SK-N-SH (cell line): ENCODE measurements at regions not wholly inside any gene's neighbourhood (a gene's known extent, or its start where the extent isn't known, plus 50 kb on each side); places are given as distances from the start of the nearest gene placed in this dataset.

Experiments
- CTCF ChIA-PET: fragments of 300-600, 350-600 bp; formaldehyde crosslinking; extraction: SDS; loops from one replicate; lab custom pipeline; 2021; lab: Yijun Ruan, JAX
- POLR2A ChIA-PET: fragments of 350-600 bp; sonication (Branson Sonifier 250); formaldehyde crosslinking; extraction: SDS; loops from one replicate; lab custom pipeline; 2020; ENCODE audit warnings: antibody characterized with exemption, inconsistent platforms; lab: Yijun Ruan, JAX
- DNase-seq: peaks from one replicate; pipeline ENCODE4 v3.0.0; 2012
- H2AFZ ChIP-seq: fragments of 200-600 bp; sonication (generic); 2 replicates; pipeline ENCODE4 v1.8.1; 2016; ENCODE audit warnings: antibody characterized with exemption, mild to moderate bottlenecking, low read depth
- H3F3A ChIP-seq: fragments of 200-600 bp; sonication (generic); replicated peaks from 2 replicates; pipeline ENCODE3; 2016; ENCODE audit warnings: antibody characterized with exemption, mild to moderate bottlenecking; ENCODE audit not compliant: insufficient read depth
- H3K27ac ChIP-seq, 2 experiments: fragments of 200-500 bp in 1 of 2; fragments of 200-600 bp in 1 of 2; sonication (Bioruptor generic) in 1 of 2; sonication (generic), shearing (Covaris generic) in 1 of 2; 2 replicates each; pipeline versions ENCODE4 v1.5.1 to v1.6.1; 2014 to 2016; ENCODE audit warnings: low read depth in 2 of 2, inconsistent platforms in 1 of 2, low read length in 1 of 2, mild to moderate bottlenecking in 1 of 2, mixed read lengths in 1 of 2
- H3K27me3 ChIP-seq: fragments of 200-600 bp; sonication (generic), shearing (Covaris generic); 2 replicates; pipeline ENCODE4 v1.6.1; 2016; ENCODE audit warnings: mixed run types; ENCODE audit not compliant: insufficient read depth
- H3K36me3 ChIP-seq, 2 experiments: fragments of 200-500 bp in 1 of 2; fragments of 200-600 bp in 1 of 2; sonication (Bioruptor generic) in 1 of 2; sonication (generic) in 1 of 2; replicated peaks in 1 of 2; 2 replicates each; pipeline versions ENCODE3 to v1.5.1; 2014 to 2016; ENCODE audit warnings: low read length in 1 of 2, mild to moderate bottlenecking in 1 of 2; ENCODE audit not compliant: insufficient read depth in 2 of 2, control insufficient read depth in 1 of 2
- H3K4me1 ChIP-seq, 2 experiments: fragments of 200-500 bp in 1 of 2; fragments of 200-600 bp in 1 of 2; sonication (Bioruptor generic) in 1 of 2; sonication (generic), shearing (Covaris generic) in 1 of 2; 2 replicates each; pipeline versions ENCODE4 v1.5.1 to v1.6.1; 2014 to 2016; ENCODE audit warnings: low read depth in 1 of 2, low read length in 1 of 2, mixed run types in 1 of 2; ENCODE audit not compliant: insufficient read depth in 2 of 2, control insufficient read depth in 1 of 2
- H3K4me2 ChIP-seq: fragments of 200-600 bp; sonication (generic), shearing (Covaris generic); 2 replicates; pipeline ENCODE4 v1.6.1; 2017; ENCODE audit warnings: mixed run types
- H3K4me3 ChIP-seq, 2 experiments: fragments of 200-500 bp in 1 of 2; fragments of 200-600 bp in 1 of 2; sonication (Bioruptor generic) in 1 of 2; sonication (generic), shearing (Covaris generic) in 1 of 2; 2 replicates each; pipeline versions ENCODE4 v1.5.1 to v1.8.1; 2014 to 2016; ENCODE audit warnings: low read depth in 2 of 2, inconsistent platforms in 1 of 2, low read length in 1 of 2, mild to moderate bottlenecking in 1 of 2, mixed read lengths in 1 of 2, moderate library complexity in 1 of 2
- H3K79me2 ChIP-seq: fragments of 200-600 bp; sonication (generic); 2 replicates; pipeline ENCODE4 v1.8.1; 2017; ENCODE audit warnings: mild to moderate bottlenecking; ENCODE audit not compliant: insufficient read depth
- H3K9ac ChIP-seq: fragments of 200-600 bp; sonication (generic); 2 replicates; pipeline ENCODE4 v1.6.1; 2017; ENCODE audit warnings: mixed run types
- H3K9me2 ChIP-seq: fragments of 200-600 bp; sonication (generic); 2 replicates; pipeline ENCODE4 v1.6.1; 2017; ENCODE audit warnings: mixed run types
- H3K9me3 ChIP-seq: fragments of 200-600 bp; sonication (generic); 2 replicates; pipeline ENCODE4 v1.6.1; 2017; ENCODE audit warnings: mixed run types, mild to moderate bottlenecking, moderate library complexity
- H4K20me1 ChIP-seq: fragments of 200-600 bp; sonication (generic); 2 replicates; pipeline ENCODE4 v1.6.1; 2017; ENCODE audit warnings: mild to moderate bottlenecking, mixed run types; ENCODE audit not compliant: insufficient read depth
- EP300 ChIP-seq, 2 experiments: IDR thresholded peaks; 2 replicates each; pipeline versions ENCODE4 v1.4.0 to v1.6.1; 2012; ENCODE audit warnings: borderline replicate concordance in 1 of 2, low read depth in 1 of 2, low read length in 1 of 2
- FOSL2 ChIP-seq: IDR thresholded peaks from 2 replicates; pipeline ENCODE4 v1.4.0; 2012; ENCODE audit warnings: low read depth, mild to moderate bottlenecking, moderate library complexity, borderline replicate concordance
- FOXJ3 ChIP-seq: sonication (generic); formaldehyde crosslinking; IDR thresholded peaks from 2 replicates; pipeline ENCODE4 v1.5.1; 2020; ENCODE audit warnings: mild to moderate bottlenecking, missing genetic modification reagents
- FOXM1 ChIP-seq: IDR thresholded peaks from 2 replicates; pipeline ENCODE4 v1.4.0; 2012; ENCODE audit warnings: low read depth, mild to moderate bottlenecking
- GABPA ChIP-seq: IDR thresholded peaks from 2 replicates; pipeline ENCODE4 v1.4.0; 2012; ENCODE audit warnings: low read depth, mild to moderate bottlenecking
- GATA2 ChIP-seq: sonication (generic); formaldehyde crosslinking; IDR thresholded peaks from 2 replicates; pipeline ENCODE4 v1.5.0; 2020; ENCODE audit warnings: mild to moderate bottlenecking, missing genetic modification reagents
- IRF3 ChIP-seq: fragments of 150-350 bp; IDR thresholded peaks from 2 replicates; pipeline ENCODE4 v1.6.1; 2016; ENCODE audit warnings: mild to moderate bottlenecking, low read depth, low read length
- MAX ChIP-seq: IDR thresholded peaks from 2 replicates; pipeline ENCODE4 v1.4.0; 2012; ENCODE audit warnings: low read depth
- MXI1 ChIP-seq: IDR thresholded peaks from 2 replicates; pipeline ENCODE4 v1.6.1; 2012; ENCODE audit warnings: mild to moderate bottlenecking, low read depth, low read length, improper control_type of control experiment
- RCOR1 ChIP-seq: fragments of 150-350 bp; IDR thresholded peaks from 2 replicates; pipeline ENCODE4 v1.6.1; 2017; ENCODE audit warnings: antibody characterized with exemption, low read length
- RFX5 ChIP-seq: IDR thresholded peaks from 2 replicates; pipeline ENCODE4 v1.6.1; 2012; ENCODE audit warnings: mild to moderate bottlenecking, improper control_type of control experiment, low read length
- SMC3 ChIP-seq: IDR thresholded peaks from 2 replicates; pipeline ENCODE4 v1.6.1; 2012; ENCODE audit warnings: low read depth, low read length, improper control_type of control experiment
- TAF1 ChIP-seq: IDR thresholded peaks from 2 replicates; pipeline ENCODE4 v1.6.1; 2012; ENCODE audit warnings: low read depth, mild to moderate bottlenecking, low read length, moderate library complexity, borderline replicate concordance
- YY1 ChIP-seq: IDR thresholded peaks from 2 replicates; pipeline ENCODE4 v1.4.0; 2012; ENCODE audit warnings: low read depth, mild to moderate bottlenecking
- WGBS: methylation state at CpG from one replicate; pipeline ENCODE4 v1.1.6; 2017; ENCODE audit warnings: low lambda C conversion rate; 5-methylcytosine and 5-hydroxymethylcytosine counted together
- TF ChIP-seq, protein P1 (sequence below): IDR thresholded peaks from 2 replicates; pipeline ENCODE4; 2012
- TF ChIP-seq, protein P2 (sequence below): IDR thresholded peaks from 2 replicates; pipeline ENCODE4 v1.6.1; 2012; ENCODE audit warnings: mild to moderate bottlenecking, low read depth, low read length, moderate library complexity

DNA sequence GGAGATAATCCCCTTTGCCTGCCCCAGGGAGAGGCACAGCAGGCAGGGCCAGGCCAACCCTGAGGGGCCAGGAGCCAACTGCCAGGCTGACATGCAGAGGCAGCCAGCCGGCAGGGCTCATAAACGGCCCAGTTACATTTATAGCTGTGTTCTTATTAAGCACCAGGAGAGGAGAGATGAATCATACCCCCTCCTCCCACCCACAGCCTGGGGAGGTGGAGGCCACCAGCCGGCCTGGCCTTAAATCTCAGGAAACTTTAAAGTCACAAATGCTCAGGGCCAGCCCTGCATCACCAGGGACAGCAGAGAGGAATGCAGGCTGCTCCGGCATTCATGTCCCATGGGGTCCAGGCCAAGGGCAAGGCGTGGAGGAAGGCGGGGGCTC is 177.2 kb downstream of the TMEM132E start:
- Histone ChIP-seq H3K27me3 (no peaks in the 10 kb centered on the region), H2AFZ (no peak overlapping the region), H3K9ac (no peak overlapping the region), H4K20me1 (no peaks in the 10 kb centered on the region), H3K79me2 (no peaks in the 10 kb centered on the region), H3K9me2 (no peaks in the 10 kb centered on the region), H3K4me3 (no peak overlapping the region), H3K9me3 (no peaks in the 10 kb centered on the region), H3K27ac (no peak overlapping the region), H3K4me1 (peaks cover 0 to 6% of the 10 kb centered on the region in 2 experiments; a peak in 1 of 4 replicates), H3F3A (no peaks in the 10 kb centered on the region), H3K36me3 (no peaks in the 10 kb centered on the region), H3K4me2 (no peak overlapping the region)
- no peak for TF ChIP-seq RFX5
- TF ChIP-seq, protein P1, sequence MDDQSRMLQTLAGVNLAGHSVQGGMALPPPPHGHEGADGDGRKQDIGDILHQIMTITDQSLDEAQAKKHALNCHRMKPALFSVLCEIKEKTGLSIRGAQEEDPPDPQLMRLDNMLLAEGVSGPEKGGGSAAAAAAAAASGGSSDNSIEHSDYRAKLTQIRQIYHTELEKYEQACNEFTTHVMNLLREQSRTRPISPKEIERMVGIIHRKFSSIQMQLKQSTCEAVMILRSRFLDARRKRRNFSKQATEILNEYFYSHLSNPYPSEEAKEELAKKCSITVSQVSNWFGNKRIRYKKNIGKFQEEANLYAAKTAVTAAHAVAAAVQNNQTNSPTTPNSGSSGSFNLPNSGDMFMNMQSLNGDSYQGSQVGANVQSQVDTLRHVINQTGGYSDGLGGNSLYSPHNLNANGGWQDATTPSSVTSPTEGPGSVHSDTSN: no peak
- no peak for TF ChIP-seq GATA2 (CRISPR knock-in tag)
- no peak for TF ChIP-seq YY1
- TF ChIP-seq TAF1: no peak
- TF ChIP-seq MAX: no peak
- no peak for TF ChIP-seq SMC3
- ChIA-PET CTCF (no interaction called here), POLR2A (no interaction called here)
- WGBS: 57% methylated on average over 3 of the region's 6 CpGs
- no peak for DNase-seq

GRCh38 chr17:34755981-34756636 is 176.7 kb downstream of the TMEM132E start:
- Histone ChIP-seq H3K9me3 (no peaks in the 10 kb centered on the region), H3K36me3 (no peaks in the 10 kb centered on the region), H3K4me1 (peaks cover 0 to 6% of the 10 kb centered on the region in 2 experiments; a peak in 1 of 4 replicates), H2AFZ (no peak overlapping the region), H3K9ac (no peak overlapping the region), H3K27ac (no peak overlapping the region), H3F3A (no peaks in the 10 kb centered on the region), H4K20me1 (no peaks in the 10 kb centered on the region), H3K4me2 (no peak overlapping the region), H3K79me2 (no peaks in the 10 kb centered on the region), H3K27me3 (no peaks in the 10 kb centered on the region), H3K9me2 (no peaks in the 10 kb centered on the region), H3K4me3 (no peak overlapping the region)
- TF ChIP-seq GABPA: no peak
- CTCF ChIA-PET: no interaction called here
- 42% methylated on average over 12 of the region's 12 CpGs for WGBS
- POLR2A ChIA-PET: no interaction called here
- no peak for DNase-seq

GRCh38 chr17:34755371-34755770 is 176.0 kb downstream of the TMEM132E start:
- no peaks in the 10 kb centered on the region for H3K9me2 ChIP-seq
- H3K27ac ChIP-seq: no peak overlapping the region
- no peak overlapping the region for H3K4me2 ChIP-seq
- H3F3A ChIP-seq: no peaks in the 10 kb centered on the region
- no peaks in the 10 kb centered on the region for H3K36me3 ChIP-seq
- H3K9me3 ChIP-seq: no peaks in the 10 kb centered on the region
- no peaks in the 10 kb centered on the region for H4K20me1 ChIP-seq
- no peaks in the 10 kb centered on the region for H3K79me2 ChIP-seq
- CTCF ChIA-PET: no interaction called here
- H3K27me3 ChIP-seq: no peaks in the 10 kb centered on the region
- DNase-seq: no peak
- H3K9ac ChIP-seq: no peak overlapping the region
- H3K4me3 ChIP-seq: no peak overlapping the region
- no peak for TF ChIP-seq FOSL2
- TF ChIP-seq FOXM1: no peak
- TF ChIP-seq IRF3: no peak
- TF ChIP-seq RCOR1: no peak
- TF ChIP-seq, protein P2, sequence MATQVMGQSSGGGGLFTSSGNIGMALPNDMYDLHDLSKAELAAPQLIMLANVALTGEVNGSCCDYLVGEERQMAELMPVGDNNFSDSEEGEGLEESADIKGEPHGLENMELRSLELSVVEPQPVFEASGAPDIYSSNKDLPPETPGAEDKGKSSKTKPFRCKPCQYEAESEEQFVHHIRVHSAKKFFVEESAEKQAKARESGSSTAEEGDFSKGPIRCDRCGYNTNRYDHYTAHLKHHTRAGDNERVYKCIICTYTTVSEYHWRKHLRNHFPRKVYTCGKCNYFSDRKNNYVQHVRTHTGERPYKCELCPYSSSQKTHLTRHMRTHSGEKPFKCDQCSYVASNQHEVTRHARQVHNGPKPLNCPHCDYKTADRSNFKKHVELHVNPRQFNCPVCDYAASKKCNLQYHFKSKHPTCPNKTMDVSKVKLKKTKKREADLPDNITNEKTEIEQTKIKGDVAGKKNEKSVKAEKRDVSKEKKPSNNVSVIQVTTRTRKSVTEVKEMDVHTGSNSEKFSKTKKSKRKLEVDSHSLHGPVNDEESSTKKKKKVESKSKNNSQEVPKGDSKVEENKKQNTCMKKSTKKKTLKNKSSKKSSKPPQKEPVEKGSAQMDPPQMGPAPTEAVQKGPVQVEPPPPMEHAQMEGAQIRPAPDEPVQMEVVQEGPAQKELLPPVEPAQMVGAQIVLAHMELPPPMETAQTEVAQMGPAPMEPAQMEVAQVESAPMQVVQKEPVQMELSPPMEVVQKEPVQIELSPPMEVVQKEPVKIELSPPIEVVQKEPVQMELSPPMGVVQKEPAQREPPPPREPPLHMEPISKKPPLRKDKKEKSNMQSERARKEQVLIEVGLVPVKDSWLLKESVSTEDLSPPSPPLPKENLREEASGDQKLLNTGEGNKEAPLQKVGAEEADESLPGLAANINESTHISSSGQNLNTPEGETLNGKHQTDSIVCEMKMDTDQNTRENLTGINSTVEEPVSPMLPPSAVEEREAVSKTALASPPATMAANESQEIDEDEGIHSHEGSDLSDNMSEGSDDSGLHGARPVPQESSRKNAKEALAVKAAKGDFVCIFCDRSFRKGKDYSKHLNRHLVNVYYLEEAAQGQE: no peak
- no peak for TF ChIP-seq MXI1
- TF ChIP-seq GATA2 (CRISPR knock-in tag): no peak
- TF ChIP-seq EP300 (IDR thresholded peaks at IDR 0.05; ENCODE audit: borderline replicate concordance in 1 of 2, low read depth in 1 of 2, low read length in 1 of 2): no peak
- TF ChIP-seq FOXJ3 (CRISPR knock-in tag): no peak
- TF ChIP-seq, all 33 proteins: peak for 0
- 43% methylated on average over 7 of the region's 7 CpGs for WGBS
- POLR2A ChIA-PET: no interaction called here
- no peak overlapping the region for H2AFZ ChIP-seq
- H3K4me1 ChIP-seq: peaks cover 0 to 6% of the 10 kb centered on the region in 2 experiments; a peak in 1 of 4 replicates
